ENCODE measurements at regions not wholly inside any gene's neighbourhood (a gene's known extent, or its start where the extent isn't known, plus 50 kb on each side); places are given as distances from the start of the nearest gene placed in this dataset.

- H4K20me1 ChIP-seq (ENCODE audit: insufficient read depth, poor library complexity, severe bottlenecking) = no peaks in the 10 kb centered on the region
- H3K27ac ChIP-seq = no peak overlapping the region
- no peaks in the 10 kb centered on the region for H3K9me2 ChIP-seq (replicated peaks; ENCODE audit: insufficient read depth)
- TF ChIP-seq EZH2 (IDR thresholded peaks at IDR 0.05; ENCODE audit: borderline replicate concordance) = no peak
- no peak for TF ChIP-seq EZH2phosphoT487 (IDR thresholded peaks at IDR 0.05; ENCODE audit: low read depth, severe bottlenecking, unreplicated experiment)
- no peak for TF ChIP-seq CTCF (IDR thresholded peaks at IDR 0.05; ENCODE audit: poor library complexity)
- no peak overlapping the region for H3K4me3 ChIP-seq
- no peaks in the 10 kb centered on the region for H3K27me3 ChIP-seq
- DNase-seq (ENCODE audit: low spot score) = no peak
- no peak overlapping the region for H2AFZ ChIP-seq
- H3K36me3 ChIP-seq (replicated peaks; ENCODE audit: insufficient read depth, low read depth) = no peaks in the 10 kb centered on the region
- H3K4me1 ChIP-seq (ENCODE audit: insufficient read depth) = no peaks in the 10 kb centered on the region
- no peak overlapping the region for H3K4me2 ChIP-seq
- H3K79me2 ChIP-seq = no peaks in the 10 kb centered on the region
- WGBS (ENCODE audit: low lambda C conversion rate, missing lambda C conversion rate) = 47% methylated on average over 2 of the region's 2 CpGs
- H3K9me3 ChIP-seq (ENCODE audit: low read depth) = no peaks in the 10 kb centered on the region
Observed at GRCh38 chr3:62999158-62999557, 123.9 kb upstream of the CADPS start.

GRCh38 chr3:62999791-63000190, 124.6 kb upstream of the CADPS start:
- 79% methylated on average over 1 of the region's 1 CpG for WGBS (ENCODE audit: low lambda C conversion rate, missing lambda C conversion rate)
- TF ChIP-seq EZH2phosphoT487 (IDR thresholded peaks at IDR 0.05; ENCODE audit: low read depth, severe bottlenecking, unreplicated experiment) = no peak
- TF ChIP-seq CTCF (IDR thresholded peaks at IDR 0.05; ENCODE audit: poor library complexity) = no peak
- no peak for TF ChIP-seq EZH2 (IDR thresholded peaks at IDR 0.05; ENCODE audit: borderline replicate concordance)
- DNase-seq (ENCODE audit: low spot score) = no peak

GRCh38 chr3:63004448-63004847, 129.2 kb upstream of the CADPS start:
- Histone ChIP-seq H3K4me3 (no peak overlapping the region), H3K4me2 (no peak overlapping the region), H3K9me2 (replicated peaks; ENCODE audit: insufficient read depth) (no peaks in the 10 kb centered on the region), H3K9me3 (ENCODE audit: low read depth) (no peaks in the 10 kb centered on the region), H3K36me3 (replicated peaks; ENCODE audit: insufficient read depth, low read depth) (no peaks in the 10 kb centered on the region), H3K4me1 (ENCODE audit: insufficient read depth) (no peaks in the 10 kb centered on the region), H3K27me3 (peaks cover 4% of the 10 kb centered on the region), H3K79me2 (no peaks in the 10 kb centered on the region), H4K20me1 (ENCODE audit: insufficient read depth, poor library complexity, severe bottlenecking) (no peaks in the 10 kb centered on the region), H2AFZ (no peak overlapping the region), H3K27ac (no peak overlapping the region)
- TF ChIP-seq EZH2phosphoT487 (IDR thresholded peaks at IDR 0.05; ENCODE audit: low read depth, severe bottlenecking, unreplicated experiment) = no peak
- no peak for TF ChIP-seq CTCF (IDR thresholded peaks at IDR 0.05; ENCODE audit: poor library complexity)
- no peak for TF ChIP-seq EZH2 (IDR thresholded peaks at IDR 0.05; ENCODE audit: borderline replicate concordance)
- no peak for DNase-seq (ENCODE audit: low spot score)
- 81% methylated on average over 3 of the region's 3 CpGs for WGBS (ENCODE audit: low lambda C conversion rate, missing lambda C conversion rate)

More at GRCh38 chr3:62999791-63000190, 124.6 kb upstream of the CADPS start:
- Histone ChIP-seq H3K27me3 (no peaks in the 10 kb centered on the region), H3K9me3 (ENCODE audit: low read depth) (no peaks in the 10 kb centered on the region), H3K9me2 (replicated peaks; ENCODE audit: insufficient read depth) (no peaks in the 10 kb centered on the region), H3K4me1 (ENCODE audit: insufficient read depth) (no peaks in the 10 kb centered on the region), H3K79me2 (no peaks in the 10 kb centered on the region), H3K36me3 (replicated peaks; ENCODE audit: insufficient read depth, low read depth) (no peaks in the 10 kb centered on the region), H2AFZ (no peak overlapping the region), H3K4me2 (no peak overlapping the region), H3K27ac (no peak overlapping the region), H4K20me1 (ENCODE audit: insufficient read depth, poor library complexity, severe bottlenecking) (no peaks in the 10 kb centered on the region), H3K4me3 (no peak overlapping the region)

Measured in hepatocyte (in vitro differentiated cells).